Islet precursor cell (in vitro differentiated cells): ENCODE measurements at regions not wholly inside any gene's neighbourhood (a gene's known extent, or its start where the extent isn't known, plus 50 kb on each side); places are given as distances from the start of the nearest gene placed in this dataset.

Experiments used
- DNase-seq: peaks from one replicate; pipeline ENCODE4 v3.0.0-alpha.2; 2018

- peak; percentile 68 for DNase-seq
Measured at GRCh38 chr13:42658019-42658418, 84.1 kb downstream of the TNFSF11 start.

DNA sequence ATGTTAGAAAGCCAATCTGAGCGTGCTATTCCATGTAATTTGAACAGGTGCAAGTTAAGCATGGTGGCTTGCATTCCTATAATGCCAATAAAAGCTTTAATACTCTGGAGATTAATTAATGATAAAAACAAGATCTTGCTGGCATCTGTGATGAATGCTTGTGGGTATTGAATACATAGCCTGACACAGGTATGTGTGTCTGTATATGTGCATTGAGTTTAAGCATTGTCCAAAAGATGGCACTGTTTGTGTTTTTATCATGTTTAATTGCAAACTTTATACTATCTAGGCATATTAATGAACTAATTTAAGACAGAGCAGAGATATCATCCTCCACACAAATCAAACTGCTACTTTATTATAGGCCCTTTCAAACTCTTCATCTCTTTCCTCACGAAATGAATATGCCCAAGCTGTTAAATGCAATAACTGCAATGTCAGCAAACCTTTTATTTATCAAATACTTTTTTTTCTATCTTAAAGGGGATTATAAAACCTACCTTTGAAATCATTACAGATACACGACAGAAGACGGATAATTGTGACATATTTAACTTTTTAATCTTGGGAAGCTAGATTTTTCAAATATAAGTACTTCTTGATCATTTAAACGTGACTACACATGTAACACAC, 86.5 kb downstream of the TNFSF11 start:
- DNase-seq = no peak

DNA sequence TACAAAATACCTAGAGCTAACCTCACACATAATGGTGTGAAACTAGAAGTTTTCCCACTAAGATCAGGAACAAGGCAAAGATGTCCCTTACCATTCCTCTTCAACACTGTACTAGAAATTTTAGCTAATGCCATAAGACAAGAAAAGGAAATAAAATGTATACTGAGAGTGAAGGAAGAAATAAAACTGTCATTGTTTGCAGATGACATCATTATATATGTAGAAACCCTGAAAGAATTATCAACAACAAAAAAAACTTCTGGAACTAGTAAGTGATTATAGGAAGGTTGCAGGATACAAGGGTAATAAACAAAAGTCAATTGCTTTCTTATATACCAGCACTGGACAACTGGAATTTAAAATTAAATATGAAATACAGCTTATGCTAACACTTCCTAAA, 93.7 kb downstream of the TNFSF11 start:
- no peak for DNase-seq

DNA sequence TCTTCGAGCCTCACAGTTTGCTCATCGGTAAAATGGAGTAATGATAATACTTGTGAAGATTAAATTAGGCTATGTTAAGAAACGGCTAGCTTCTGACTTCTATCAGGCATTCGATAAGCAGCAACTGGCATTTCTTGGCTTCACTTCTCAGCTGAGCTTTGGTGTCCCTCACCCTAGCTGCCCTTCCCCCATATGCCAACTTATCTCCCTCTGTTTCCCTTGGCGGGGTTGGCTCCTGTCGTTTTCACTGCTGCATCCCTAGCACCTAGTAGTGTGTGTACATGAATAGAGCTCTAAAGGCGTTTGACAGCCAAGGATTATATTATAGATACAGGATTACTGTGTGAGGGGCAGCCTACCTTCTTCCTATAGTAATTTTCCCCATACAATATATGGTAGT, 97.5 kb downstream of the TNFSF11 start:
- DNase-seq = no peak

GRCh38 chr13:42673677-42674076, 99.7 kb downstream of the TNFSF11 start:
- no peak for DNase-seq

- DNase-seq = no peak
Measured at GRCh38 chr13:42680748-42681147, 100.6 kb upstream of the FAM216B start.

- DNase-seq = no peak
Measured at GRCh38 chr13:42681326-42682100, 99.9 kb upstream of the FAM216B start.

DNA sequence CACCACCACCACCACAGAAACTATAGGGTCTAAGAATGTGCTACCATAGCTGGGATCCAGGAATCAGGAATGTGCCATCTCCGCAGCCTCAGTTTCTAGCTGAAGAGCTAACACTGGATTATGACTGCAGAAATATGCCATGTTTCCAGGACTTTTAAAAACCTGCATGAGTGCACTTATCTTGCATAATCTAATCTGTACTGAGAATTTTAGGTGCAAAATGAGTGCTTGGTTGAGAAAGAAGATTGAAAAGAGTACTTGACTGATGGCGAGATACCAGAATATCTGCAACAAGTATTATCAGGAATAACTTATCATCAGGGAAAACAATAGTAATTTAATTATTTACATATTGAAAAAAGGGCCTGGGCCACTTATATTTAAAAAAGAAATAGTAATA, 97.2 kb upstream of the FAM216B start:
- no peak for DNase-seq

- no peak for DNase-seq
Measured at GRCh38 chr13:42685751-42686150, 95.6 kb upstream of the FAM216B start.

DNA sequence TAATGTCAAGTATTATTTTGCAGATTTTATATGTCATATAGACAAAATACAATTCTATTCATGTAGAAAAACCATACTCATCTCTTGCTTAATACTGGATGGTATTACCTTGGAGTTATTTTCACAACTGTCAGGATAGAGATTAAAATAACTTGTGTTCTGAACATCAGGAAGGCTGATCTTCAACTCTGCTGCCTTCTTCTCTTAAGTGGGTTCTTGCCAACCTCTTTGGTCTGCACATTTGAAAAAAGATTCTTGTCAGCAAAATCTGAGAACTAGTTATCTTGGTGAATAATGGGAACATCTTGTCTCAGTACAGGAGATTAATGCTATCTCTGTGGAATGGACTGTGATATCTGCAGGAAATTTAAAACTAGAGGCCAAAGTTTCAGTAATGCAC, 95.2 kb upstream of the FAM216B start:
- DNase-seq = no peak

GRCh38 chr13:42688821-42689220, 92.6 kb upstream of the FAM216B start:
- DNase-seq = no peak

DNA sequence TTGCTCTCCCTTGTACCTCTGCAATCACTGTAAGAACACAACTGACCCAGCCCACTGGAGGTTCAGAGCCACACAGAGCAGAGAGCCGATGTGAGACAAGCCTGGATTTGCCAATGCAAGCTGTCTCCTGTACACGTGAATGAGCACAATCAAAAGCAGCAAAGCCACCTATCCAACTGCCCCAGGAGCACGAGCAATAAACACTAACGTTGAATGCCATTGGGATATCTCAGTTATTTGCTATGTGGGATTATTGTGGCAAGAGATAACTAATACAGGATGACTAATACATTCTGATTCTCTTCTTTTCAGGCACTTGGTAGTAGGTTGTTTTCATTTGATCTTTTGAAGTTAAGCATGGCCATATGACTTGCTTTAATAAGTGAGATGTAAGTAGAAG, 85.2 kb upstream of the FAM216B start:
- DNase-seq = no peak

- no peak for DNase-seq
Measured at GRCh38 chr13:42699912-42700311, 81.5 kb upstream of the FAM216B start.

DNA sequence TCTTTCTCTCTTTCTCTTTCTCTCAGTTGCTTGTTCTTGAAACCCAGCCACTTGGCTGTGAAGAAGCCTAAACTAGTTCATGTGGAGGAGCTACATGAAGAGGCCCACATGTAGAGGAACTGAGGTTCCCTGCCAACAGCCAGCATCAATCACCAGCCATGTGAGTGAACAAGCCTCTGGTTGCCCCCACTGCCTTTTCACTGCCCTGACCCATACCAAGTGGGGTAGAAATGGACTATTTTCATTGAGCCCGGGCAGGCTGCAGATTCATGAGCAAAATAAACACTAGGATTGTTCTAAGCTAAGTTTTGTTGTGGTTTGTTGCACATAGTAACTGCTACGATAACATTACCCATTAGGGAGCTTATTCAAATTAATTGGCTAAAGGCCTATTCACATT, 78.7 kb upstream of the FAM216B start:
- DNase-seq = no peak

DNA sequence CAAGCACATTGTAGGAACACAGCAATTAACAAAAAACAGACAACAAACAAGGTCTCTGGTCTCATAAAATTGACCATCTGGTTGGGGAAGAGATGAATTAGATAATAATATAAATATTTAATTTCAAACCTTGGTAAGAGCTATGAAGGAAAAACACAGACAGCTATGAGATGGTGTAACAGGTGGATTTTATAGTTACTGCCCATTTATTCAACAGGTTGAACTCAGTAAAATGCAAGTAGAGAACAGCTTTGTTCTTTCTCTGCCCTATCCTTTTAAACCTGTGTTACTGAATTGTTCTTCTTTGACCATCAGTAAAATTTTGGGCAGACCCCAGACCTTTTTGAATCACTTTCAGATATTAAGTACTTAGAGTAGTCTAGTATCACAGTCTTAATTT, 77.6 kb upstream of the FAM216B start:
- no peak for DNase-seq

DNA sequence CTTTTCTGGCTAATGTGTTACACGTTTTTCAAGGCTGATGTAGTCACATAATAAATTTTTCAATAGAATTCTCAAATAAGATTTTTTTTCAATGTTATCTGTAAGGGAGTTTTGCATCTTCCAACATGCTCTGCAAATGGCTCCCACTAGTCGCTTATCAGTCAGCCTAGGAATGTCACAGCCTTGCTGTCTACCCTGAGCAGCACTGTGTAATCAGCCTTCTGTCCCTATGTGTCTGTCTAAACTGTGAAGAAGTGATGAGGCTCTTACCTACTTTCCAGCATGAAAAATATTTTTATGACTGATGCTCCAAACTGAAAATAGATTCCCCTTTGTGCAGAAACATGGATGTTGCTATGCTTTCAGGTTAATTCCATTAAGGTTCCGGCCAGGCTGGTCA, 75.1 kb upstream of the FAM216B start:
- no peak for DNase-seq

- DNase-seq = no peak
Measured at GRCh38 chr13:42707048-42707447, 74.3 kb upstream of the FAM216B start.

- no peak for DNase-seq
Measured at GRCh38 chr13:42707586-42707985, 73.8 kb upstream of the FAM216B start.

GRCh38 chr13:42708391-42708790, 73.0 kb upstream of the FAM216B start:
- no peak for DNase-seq

DNA sequence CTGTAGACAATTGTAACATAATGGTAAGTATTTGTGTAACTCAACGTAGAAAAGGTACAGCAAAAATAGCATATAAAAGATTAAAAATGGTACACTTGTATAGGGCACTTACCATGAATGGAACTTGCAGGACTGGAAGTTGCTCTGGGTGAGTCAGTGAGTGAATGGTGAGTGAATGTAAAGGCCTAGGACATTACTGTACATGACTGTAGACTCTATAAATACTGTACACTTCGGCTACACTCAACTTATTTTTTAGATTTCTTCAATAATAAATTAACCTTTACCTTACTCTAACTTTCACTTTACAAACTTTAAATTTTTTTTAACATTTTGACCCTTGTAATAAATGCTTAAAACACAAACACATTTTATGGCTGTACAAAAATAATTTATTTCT, 72.1 kb upstream of the FAM216B start:
- DNase-seq = no peak

GRCh38 chr13:42715909-42716308, 65.5 kb upstream of the FAM216B start:
- no peak for DNase-seq

DNA sequence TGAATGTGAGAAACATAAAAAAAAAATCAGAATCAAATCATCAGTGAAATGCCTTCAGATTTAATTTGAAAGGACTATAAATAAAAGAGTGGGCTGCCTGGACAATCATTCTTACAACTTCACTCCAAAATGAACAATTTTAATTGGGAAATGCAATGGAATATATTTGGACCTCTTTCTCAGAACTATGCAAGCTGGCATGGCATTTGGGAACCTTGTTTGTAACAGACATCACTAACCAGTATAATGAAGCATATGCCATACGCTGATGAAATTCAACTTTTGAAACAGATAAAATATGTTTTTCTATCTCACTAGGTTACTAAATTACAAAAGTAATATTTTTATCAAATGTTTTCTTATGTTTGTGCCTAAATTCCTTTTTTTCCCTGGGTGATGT, 64.2 kb upstream of the FAM216B start:
- no peak for DNase-seq

DNA sequence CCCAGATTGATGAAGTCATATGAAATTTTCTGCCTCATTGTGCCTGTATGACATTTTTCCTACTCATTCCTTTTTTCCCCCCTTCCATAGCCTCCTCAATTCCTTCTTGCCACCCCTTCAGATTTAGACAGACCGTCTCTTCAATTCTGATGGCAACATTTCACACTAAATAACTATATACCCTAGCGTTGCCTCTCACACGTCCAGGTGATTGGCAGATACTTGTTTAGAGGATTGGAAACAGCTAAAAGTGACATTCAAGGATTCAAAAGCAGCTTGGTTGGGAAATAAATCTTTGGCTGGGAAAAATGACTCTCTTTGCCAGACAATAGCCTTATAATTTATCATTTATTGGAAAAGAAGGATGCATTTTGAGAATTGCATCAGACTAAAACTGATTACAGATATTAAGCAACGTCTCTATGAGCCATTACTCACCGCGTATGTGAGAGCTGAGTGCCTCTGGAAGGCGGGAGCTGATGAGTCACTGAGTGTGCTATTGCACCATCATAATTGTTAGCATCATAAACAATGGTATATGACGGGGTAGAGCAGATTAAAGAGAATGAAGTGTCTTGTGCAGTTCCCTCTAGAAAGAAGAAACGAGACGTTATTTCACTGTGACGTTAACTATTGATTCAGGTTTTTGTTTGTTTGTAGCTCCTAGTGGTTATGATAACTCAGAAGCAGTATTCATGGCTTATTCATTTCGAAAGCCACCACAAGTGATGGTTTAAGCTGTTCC, 61.1 kb upstream of the FAM216B start:
- DNase-seq = no peak

DNA sequence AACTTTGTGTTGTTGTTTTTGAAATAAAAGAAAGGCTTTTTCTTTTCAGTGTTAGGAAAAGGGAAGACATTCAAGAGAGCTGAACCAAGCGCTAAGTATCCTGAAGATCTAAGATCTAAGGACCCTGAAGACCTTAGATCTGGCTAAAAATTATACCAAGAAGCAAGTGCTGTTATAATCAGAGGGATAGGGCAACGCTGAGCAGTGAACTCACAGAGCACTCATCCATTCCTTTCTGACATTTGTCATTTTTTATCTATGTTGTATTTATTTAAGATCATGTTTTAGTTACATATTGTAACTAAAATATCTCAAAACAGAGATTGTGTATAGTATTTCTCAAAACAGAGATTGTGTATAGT, 60.5 kb upstream of the FAM216B start:
- DNase-seq = no peak
